LHCN-M2 (cell line): ENCODE measurements at regions not wholly inside any gene's neighbourhood (a gene's known extent, or its start where the extent isn't known, plus 50 kb on each side); places are given as distances from the start of the nearest gene placed in this dataset.

Experiments used
- DNase-seq: peaks from one replicate; pipeline ENCODE4 v3.0.0-alpha.2; 2012; ENCODE audit warnings: low read depth

DNA sequence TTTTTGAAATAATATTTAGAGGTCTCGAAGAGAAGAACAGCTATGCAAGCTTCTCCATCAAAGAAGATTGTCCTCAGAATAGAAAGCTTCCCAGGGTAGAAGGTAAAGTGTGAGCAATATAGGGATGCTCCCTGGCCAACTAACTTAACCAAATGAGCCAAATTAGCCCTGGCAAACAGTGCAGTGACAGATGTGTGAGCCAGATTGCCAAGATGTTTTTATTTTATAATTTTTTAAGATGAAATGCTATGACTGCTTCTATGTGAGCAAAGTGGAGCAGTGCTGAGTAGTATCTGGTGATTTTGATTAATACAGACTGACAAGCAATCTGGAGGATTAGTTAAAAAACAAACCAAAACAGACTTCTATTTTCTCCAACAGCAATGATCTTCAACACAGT lies 202.1 kb downstream of the NOVA1 start:
- no peak for DNase-seq

DNA sequence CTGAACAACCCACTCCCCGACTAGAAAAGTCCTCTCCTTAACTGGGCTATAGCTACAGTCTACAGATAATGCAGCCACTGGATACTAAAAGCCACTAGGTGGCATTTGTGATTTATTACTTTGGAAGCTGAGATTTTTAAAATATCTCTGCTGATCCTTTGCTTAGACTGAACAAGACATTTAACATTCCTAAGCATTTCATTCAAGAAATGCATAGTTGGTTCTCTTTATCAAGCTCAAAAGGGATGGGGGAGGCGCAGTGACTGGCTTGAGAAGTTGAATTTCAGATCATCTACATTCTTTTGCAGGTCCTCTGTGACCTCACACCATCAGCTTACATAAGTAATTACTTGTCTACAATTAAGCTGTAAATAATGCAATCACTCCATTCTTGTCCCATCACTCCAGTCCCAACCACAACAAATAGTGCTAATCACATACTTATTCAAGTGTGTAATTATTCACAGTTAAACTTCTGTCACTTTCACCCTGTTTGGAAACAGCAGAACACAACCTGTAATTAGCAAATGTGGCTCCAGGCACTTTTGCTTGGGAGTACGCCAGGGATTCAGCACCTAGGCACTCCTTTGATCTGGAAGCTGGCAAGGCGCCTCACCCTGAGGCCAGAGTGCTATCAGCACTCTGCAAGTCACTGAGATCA lies 203.6 kb downstream of the NOVA1 start:
- no peak for DNase-seq

DNA sequence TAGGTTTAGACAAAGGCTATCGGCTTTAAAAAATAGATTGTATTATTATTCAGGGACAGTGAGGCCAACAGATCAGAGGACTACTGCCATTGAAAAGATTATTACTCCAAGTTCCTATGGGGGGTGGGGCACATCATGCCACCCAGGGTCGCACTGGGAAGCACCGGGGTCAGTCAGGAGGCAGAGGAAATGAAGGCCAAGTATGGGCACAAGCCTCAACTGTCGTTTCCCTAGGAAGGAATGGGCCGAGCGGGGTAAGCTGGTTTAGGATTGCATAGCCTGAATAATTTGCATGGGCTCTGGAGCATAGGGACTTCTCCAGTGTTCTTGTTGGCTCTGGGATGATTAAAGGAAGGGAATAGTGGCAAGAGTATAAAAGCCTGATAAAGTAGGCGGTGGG lies 205.3 kb downstream of the NOVA1 start:
- no peak for DNase-seq

DNA sequence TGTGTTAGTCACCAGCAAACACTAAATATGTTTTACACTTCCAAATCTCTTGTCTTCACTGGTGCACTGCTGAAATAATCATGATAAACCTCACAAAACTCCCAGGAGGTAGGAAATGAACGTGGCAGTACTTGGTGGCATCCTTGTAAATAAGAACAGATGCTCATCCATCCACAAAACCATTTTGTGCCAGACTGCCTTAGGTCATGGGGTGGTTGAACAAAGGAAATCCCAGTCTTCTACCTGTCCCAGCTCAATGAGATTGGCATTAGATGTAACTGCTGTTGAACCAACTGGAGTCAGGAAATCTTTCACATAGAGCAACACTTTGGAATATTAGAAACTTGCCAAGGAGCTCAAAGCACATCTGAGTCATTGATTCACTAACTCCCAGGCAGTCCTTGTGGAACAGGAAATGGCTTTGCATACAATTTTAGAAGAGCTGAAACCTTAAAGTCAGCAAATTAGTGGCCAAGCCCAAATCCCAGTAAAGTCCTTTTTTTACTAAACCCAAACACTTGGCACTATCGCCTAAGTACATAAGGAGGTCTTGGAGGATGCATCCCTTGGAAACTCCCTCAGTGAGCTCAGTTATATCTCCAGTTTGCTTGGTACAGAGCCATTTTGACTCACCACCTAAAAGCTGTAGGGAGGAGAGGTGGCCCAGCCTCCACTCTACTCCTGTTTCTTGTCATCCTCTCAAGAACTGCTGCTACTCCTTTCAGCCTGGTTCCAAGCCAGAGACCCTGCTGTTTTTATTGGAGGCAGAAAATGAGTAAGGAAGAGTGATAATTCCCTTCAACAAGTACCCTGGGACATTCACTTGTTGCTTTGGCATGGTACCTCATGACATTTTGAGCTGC lies 208.0 kb downstream of the NOVA1 start:
- no peak for DNase-seq

DNA sequence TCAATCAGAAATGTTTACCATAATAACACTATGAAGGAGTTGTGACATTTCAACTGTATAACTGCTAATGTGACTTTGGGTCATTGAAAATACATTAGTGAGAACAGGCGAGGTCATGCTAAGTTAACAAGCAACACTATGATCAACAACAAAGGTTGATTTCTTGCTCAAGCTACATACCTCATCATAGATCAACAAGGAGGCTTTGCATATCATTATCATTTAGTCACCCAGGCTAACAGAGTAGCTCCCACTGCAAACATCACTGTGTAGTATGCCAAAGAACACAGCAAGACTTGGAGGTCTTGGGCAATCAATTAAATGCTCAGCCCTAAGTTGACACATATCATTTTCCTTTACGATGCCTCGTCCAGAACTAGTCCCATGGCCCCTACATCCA lies 212.5 kb downstream of the NOVA1 start:
- DNase-seq = no peak

DNA sequence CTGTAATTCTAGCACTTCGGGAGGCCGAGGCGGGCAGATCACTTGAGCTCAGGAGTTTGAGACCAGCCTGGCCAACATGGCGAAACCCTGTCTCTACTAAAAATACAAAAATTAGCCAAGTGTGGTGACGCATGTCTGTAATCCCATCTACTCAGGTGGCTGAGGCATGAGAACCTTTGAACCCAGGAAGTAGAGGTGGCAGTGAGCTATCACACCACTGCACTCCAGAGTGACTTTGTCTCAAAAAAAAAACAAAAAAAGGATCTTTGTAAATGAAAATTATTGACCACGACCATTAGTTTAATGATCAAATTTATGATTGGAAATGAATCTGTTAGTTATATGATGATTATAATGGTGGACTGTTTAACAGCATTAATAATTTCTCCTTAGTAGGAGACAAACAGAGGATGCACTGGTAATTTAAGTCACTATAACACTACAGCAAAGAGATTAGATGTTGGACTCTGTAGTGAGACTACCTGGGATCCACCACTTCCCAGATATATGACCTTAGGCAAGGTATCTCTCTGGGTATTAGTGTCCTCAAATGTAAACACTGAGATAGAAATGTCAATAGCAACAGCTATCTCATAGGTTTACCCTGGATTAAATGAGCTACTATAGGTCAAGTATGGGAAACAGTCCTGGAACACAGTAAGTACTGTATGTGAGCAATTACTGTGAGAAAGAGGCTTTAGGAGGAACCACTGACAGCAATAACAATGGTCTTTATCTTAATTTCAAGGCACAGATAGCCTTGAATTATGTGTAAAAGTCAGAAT lies 214.7 kb downstream of the NOVA1 start:
- no peak for DNase-seq

DNA sequence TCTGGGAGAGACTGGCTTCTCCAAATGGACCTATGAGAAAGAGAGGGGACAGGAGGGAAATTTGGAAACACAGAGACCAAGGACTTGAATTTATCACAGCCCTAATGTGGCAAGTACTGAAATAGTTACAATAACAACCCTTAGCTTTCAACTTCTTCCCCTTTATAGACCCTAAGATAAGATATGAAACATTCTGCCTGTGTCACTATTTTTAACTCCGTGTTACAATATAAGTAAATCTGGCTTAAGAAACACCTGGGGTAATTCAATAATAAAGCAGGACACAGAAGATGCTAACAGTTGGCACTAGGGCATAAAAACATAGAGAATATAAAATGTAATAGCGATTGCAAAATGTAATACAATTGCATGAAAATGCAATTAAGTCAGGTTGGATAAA lies 216.4 kb downstream of the NOVA1 start:
- no peak for DNase-seq

DNA sequence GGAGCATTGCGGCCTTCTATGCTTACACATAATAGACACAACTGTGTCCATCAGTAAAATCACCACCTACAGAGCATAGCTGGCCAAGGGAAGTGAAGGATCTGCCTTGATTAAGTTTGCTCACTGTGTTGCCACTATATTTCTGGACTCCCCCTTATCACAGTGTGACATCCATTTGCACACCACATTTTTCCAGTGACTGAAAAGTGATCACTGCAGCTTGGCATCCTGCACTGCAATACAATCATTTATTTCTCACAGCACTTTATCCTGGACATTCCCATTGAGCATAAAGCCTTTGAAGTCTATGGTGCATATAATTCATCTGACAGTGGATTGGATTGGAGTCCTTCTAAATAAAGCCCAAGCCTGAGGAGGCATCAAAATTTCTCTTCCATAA lies 217.2 kb downstream of the NOVA1 start:
- DNase-seq = no peak

DNA sequence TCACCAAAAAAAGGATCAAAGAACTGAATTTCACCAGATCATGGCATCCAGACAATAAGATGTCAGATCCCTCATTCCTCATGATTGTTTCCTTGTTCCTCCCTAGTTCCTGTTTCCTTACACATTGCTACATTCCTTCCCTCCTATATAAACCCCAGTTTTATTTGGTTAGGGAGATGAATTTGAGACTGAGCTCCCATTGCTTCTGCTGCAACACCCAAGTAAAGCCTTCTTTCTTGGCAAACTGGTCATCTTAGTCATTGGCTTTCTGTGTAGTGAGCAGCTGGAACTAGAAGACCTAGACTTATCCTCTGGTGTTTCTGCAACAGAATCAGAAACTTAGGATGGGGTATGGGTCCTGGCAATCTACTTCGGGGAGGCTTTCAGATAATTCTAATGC lies 217.9 kb downstream of the NOVA1 start:
- DNase-seq = no peak

DNA sequence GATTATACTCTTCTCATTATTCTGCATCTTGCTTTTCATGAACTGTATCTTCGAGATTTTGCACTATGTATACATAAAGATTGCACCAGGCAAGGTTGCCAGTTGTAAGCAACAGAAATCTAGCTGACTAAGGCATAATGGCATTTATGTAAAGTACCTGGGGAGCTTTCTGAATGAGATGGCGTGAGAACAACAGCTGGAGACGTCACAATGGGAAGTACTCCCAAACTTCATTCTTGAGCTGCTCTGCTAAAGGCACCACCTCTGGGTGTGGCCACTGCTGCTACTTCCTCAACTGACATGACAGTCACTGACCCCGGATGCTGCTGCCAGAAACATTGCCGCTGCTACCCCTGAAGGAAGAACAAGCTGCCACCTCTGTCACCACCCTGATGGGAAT lies 220.7 kb downstream of the NOVA1 start:
- no peak for DNase-seq

DNA sequence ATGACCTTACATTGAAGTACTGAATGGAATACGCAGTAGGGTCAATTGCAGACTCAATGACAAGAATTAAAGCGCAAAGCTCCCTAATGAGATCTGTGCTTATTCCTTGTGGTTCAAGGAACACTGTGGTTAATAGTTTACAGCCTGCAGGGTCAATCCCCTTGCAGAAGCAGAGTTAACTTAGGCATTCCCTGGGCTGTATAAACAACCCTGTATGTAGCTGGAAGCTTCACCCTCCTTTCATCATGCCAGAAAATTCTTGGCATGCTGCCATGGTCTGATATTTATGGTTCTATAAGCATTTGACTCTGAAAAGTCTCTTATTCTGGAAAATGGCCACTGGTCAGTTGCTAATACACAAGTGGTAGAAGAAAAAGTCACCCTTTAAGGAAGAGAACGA lies 227.7 kb downstream of the NOVA1 start:
- DNase-seq = no peak

DNA sequence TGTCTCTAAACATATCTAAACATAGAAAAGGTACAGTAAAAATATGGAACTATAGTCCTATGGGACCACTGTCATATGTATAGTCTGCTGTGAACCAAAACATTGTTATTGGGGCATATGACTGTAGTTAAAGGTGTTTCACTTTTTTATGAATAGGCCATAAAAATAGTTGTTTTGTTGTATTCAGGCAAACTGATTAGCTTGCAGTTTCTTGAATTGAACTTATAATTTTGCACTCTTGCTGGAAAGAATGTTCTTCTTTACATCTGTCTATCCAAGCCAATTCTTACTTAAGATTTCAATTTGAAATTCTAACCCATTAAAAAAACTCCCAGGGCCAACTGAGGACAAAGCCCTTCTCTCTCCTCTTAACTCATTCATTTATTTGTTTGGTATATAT lies 234.1 kb downstream of the NOVA1 start:
- DNase-seq = no peak

DNA sequence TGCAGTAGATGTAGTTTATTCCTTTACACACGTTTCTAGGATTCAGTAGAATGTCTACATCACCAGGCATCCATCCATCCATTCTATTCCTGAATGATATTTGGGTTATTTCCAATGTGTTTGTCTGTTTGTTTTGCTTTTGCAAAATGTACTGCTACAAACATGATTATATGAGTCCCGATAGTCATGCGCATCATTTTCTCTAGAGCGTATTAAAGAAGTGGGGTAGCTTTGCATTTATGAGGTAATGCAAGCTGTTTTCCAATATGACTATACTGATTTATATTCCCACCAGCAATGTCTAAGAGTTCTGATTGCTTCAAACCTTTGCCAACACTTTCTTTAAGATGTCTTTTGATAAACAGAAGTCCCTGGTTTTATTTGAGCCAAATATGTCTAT lies 253.2 kb downstream of the NOVA1 start:
- no peak for DNase-seq

DNA sequence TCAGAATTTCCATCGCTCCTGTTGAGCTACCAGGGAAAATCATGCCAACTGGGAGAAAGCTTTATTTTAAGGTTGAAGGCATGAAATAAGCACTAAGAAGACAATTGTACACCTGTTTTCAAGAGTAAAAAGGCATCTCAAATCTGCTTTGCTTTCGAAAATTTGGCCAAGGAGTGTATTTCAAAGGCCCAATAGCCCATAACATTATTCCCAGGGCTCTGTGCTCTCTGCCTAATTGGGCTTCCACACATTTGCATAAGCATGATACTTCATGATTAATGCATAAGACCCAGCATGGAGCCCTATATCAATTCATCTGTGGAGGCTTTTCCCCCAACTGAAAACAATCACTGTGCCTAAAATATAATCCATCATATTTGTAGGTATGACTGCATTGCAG lies 258.5 kb downstream of the NOVA1 start:
- no peak for DNase-seq

DNA sequence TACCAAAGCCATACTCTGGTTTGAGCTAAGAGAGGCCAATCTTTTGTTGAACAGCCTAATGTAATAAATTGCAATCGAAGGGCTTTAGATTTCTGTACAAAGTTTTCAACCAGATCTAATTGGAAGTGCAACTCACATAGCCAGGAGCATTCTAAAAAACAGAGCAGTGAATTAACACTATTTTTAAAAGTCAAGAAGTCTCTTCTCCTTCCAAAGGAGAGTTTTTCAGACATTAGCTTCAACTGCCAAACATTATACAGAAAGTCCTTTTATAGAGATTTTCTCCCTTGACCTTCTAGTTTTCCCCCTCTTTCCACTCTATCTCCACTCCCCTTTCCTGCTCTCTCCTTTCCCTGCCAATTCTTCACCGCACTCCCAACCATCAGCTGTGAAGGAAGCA lies 259.6 kb downstream of the NOVA1 start:
- DNase-seq = no peak

DNA sequence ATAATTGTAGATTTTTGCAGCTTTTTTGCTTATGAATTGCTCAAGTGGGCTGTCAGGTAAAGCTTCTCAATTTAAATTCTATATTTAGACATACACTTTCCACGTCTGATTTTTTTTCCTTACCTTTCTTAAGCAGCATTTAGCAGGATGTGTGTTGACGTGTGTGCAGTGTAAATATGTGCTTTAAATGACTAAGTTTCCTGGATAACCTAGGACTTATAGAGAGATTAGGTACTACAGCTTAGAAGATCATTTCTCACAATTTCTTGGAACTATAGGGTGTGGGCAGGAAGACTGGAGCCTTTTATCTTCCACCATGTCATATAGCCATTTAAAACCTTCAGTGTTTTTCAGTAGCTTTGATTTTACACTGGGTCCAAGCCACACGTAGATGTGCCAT lies 263.5 kb downstream of the NOVA1 start:
- no peak for DNase-seq

DNA sequence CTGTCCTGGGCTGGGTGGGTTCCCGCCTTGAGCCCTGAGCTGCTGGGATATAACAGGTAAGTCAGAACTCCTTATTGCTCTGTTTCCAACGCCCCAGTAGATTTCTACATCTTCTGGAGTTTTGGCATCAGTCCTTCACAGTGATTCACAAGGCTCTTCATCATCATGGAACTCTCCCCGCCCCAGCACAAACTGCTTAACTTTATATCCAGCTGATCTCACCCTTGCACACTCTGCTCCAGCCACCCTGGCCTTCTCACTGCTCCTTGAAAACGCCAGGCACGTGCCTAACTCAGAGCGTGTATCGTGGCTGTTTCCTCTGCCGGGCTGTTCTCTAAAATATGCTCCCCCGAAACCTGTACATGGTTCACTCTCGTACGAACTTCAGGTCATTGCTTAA lies 264.9 kb downstream of the NOVA1 start:
- DNase-seq = no peak

DNA sequence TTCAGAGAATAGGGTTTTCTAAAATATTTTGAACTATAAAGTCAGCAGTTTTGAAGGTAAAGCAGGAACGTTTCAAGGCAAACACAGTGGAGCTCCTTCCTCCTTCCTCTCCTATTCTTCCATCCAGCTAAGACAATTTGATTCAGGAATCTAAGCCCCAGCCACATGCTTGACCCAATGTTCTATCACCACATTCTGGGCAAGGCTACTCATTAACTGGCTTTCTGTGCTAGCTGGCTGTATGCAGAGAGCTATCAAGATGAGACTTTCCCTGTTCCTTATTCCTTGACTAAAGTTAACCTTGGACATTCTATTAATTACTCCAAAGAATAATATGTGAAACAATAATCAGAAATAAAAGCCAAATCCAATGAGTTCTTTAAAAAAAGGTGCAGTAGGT lies 266.9 kb downstream of the NOVA1 start:
- no peak for DNase-seq

DNA sequence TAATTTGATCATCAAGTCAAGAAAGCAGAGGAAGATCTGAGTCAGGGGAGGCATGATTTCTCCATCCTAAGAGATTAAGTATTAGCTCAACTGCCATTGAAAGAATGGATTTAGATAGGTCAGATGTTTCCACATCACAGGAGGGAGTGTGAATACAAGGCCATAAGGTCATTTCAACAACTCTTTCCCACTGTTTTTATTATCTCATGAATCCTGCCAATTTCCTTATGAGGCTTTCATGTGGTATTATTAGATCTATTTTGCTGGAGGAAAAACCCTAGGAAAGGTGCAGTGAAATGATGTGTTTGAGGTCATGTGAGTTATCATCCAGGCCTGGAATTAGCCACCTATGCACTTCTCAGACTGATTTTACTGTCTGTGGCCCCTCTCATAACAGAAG lies 269.0 kb downstream of the NOVA1 start:
- DNase-seq = no peak

DNA sequence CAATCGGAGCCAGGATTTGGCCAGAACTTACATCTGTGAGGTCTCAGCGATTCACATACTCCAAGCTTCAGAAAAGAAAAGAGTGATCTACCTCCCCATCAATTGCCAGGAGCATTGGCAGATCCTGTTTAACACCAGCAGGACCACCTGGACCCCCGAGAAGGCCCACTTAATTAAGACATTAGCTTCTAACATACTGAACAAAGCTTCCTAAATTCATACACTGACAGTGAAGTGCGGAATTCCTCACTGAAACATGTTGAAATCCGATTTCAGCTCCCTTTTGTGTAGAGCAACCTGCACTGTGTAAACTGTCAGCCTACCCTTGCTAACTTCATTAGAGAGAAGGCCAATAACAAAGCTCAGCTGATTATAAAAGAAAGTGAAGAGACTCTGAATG lies 274.0 kb downstream of the NOVA1 start:
- DNase-seq = no peak

DNA sequence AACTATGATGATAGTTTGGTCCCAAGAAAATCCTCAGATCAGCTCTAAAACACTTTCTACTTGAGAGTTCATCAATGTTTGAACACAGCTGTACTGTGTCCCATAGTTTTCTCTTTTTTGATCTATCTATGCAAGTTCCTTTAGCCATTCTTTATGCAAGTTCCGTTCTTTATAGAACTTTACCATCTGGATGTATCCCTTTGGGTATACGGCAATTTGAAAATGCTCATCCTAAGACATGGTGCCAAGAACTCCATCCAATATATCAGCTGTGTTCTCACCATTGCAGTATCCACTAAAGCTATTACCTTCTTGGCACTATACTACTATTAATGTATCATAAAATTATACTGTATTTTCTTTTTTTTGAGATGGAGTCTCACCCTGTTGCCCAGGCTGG lies 276.9 kb downstream of the NOVA1 start:
- no peak for DNase-seq

DNA sequence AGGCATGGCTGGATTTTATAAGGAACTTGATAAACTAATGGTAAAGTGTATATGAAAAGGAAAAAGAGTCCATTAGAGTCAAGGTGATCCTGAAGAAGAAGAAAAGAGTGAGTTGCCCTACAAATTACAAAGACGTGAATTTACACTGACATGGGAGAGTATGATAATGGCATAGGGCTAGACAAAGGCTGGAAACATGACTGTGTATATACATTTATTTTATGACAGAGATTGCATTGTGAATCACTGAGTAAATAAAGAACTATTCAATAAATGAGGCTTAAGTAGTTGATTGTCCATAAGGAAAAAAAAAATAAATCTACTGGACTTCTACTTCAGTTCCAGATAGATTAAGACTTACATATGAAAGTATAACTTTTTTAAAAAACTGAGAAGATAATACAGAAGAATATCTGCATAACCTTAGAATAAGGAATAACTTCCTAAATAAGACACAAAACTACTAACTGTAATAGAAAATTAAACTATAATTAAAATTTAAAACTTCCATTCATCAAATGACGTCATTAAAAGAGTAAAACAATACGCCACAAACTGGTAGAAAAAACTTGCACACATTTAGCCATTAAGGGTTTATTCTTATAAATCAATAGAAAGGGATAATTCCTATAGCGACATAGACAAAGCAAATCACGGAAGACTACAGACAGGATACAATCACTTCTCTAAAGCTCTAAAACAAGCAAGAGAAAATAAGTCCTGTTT lies 278.5 kb downstream of the NOVA1 start:
- no peak for DNase-seq
